Progenitor cell of endocrine pancreas (in vitro differentiated cells): ENCODE measurements at regions not wholly inside any gene's neighbourhood (a gene's known extent, or its start where the extent isn't known, plus 50 kb on each side); places are given as distances from the start of the nearest gene placed in this dataset.

Experiments
- DNase-seq: peaks from one replicate; pipeline ENCODE4 v3.0.0; 2021; ENCODE audit warnings: low spot score; ENCODE audit not compliant: unreplicated experiment
- H3K27ac Mint-ChIP-seq: 2 replicates; pipeline ENCODE4 v1.8.0; 2021; ENCODE audit warnings: mild to moderate bottlenecking, moderate library complexity, mixed read lengths
- H3K27me3 Mint-ChIP-seq: 2 replicates; pipeline ENCODE4 v1.8.0; 2021; ENCODE audit warnings: mixed read lengths
- H3K36me3 Mint-ChIP-seq: 2 replicates; pipeline ENCODE4 v1.8.0; 2022; ENCODE audit warnings: mixed read lengths; ENCODE audit not compliant: insufficient read depth
- H3K4me1 Mint-ChIP-seq: 2 replicates; pipeline ENCODE4 v1.8.0; 2021; ENCODE audit warnings: low read depth, mixed read lengths
- H3K4me3 Mint-ChIP-seq: 2 replicates; pipeline ENCODE4 v1.8.0; 2021; ENCODE audit warnings: low read depth, mild to moderate bottlenecking, moderate library complexity, mixed read lengths
- H3K9me3 Mint-ChIP-seq: 2 replicates; pipeline ENCODE4 v1.8.0; 2021; ENCODE audit warnings: low read depth, mixed read lengths
- TF ChIP-seq, protein P1 (sequence below): fragments of 200-600 bp; sonication (generic); IDR thresholded peaks from one replicate; pipeline ENCODE4 v1.5.0; 2021; ENCODE audit warnings: antibody characterized with exemption, mild to moderate bottlenecking; ENCODE audit not compliant: unreplicated experiment

DNA sequence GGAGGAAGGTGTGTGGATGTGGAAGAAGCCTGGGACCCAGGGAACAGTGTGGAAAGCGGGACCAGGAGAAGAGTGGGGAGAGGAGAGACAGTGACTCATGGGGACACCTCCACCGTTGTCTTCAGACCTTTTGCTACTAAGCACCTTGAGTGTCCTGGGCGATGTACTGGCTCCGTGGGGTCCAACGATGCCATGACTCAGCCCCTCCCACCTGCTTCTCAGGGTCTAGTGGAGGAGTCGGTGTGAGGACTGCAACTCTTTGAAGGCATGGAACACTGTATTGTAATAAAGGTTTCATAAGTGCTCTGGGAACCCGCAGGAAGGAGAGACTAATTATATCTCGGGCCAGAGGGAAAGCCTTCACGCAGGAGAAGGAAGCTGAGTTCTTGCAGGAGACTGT, 166.9 kb upstream of the KL start:
- H3K4me3 Mint-ChIP-seq = no peak overlapping the region
- TF ChIP-seq, protein P1, sequence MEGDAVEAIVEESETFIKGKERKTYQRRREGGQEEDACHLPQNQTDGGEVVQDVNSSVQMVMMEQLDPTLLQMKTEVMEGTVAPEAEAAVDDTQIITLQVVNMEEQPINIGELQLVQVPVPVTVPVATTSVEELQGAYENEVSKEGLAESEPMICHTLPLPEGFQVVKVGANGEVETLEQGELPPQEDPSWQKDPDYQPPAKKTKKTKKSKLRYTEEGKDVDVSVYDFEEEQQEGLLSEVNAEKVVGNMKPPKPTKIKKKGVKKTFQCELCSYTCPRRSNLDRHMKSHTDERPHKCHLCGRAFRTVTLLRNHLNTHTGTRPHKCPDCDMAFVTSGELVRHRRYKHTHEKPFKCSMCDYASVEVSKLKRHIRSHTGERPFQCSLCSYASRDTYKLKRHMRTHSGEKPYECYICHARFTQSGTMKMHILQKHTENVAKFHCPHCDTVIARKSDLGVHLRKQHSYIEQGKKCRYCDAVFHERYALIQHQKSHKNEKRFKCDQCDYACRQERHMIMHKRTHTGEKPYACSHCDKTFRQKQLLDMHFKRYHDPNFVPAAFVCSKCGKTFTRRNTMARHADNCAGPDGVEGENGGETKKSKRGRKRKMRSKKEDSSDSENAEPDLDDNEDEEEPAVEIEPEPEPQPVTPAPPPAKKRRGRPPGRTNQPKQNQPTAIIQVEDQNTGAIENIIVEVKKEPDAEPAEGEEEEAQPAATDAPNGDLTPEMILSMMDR = no peak
- no peaks in the 10 kb centered on the region for H3K36me3 Mint-ChIP-seq
- peaks cover 4% of the 10 kb centered on the region for H3K9me3 Mint-ChIP-seq
- no peak overlapping the region for H3K27ac Mint-ChIP-seq
- H3K4me1 Mint-ChIP-seq = peaks cover 3% of the 10 kb centered on the region
- peaks cover 3% of the 10 kb centered on the region for H3K27me3 Mint-ChIP-seq
- no peak for DNase-seq

DNA sequence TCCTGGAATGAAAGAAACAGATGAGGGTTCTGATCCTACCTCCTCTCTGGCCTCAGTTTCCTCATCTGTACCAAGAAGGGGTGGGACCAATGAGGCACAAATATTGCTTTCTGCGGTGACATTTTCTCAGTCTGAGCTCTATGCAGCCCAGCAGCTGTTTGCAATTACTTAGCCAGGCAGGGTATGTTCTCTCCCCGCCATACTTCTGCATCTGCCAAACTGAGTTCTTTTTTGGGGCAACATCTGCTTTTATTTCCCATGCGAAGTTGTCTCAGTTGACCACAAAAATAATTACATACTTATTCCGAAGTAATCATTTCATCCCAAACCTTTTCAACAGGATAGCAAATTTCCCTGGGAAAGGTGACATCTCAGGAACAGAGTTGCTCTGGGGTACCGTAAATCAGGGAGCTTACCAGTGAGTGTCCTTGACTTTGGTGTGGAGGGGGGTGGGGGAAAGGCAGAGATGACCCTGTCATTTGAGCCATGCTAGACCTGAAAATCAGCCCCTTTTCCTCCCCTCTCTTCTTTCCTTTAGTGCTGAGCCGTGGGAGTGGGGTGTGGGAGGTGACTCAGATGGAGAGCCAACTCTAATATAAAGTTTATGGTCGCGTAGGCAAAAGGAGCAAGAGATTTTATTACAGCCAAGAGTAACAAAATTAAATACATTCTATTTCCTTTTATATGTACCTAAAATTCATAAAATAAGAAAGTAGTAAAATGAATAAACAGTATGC, 165.7 kb upstream of the KL start:
- TF ChIP-seq, protein P1 = no peak
- Mint-ChIP-seq H3K4me1 (peaks cover 3% of the 10 kb centered on the region), H3K9me3 (peaks cover 4% of the 10 kb centered on the region), H3K4me3 (no peak overlapping the region), H3K27me3 (peaks cover 3% of the 10 kb centered on the region), H3K36me3 (no peaks in the 10 kb centered on the region), H3K27ac (no peak overlapping the region)
- no peak for DNase-seq

DNA sequence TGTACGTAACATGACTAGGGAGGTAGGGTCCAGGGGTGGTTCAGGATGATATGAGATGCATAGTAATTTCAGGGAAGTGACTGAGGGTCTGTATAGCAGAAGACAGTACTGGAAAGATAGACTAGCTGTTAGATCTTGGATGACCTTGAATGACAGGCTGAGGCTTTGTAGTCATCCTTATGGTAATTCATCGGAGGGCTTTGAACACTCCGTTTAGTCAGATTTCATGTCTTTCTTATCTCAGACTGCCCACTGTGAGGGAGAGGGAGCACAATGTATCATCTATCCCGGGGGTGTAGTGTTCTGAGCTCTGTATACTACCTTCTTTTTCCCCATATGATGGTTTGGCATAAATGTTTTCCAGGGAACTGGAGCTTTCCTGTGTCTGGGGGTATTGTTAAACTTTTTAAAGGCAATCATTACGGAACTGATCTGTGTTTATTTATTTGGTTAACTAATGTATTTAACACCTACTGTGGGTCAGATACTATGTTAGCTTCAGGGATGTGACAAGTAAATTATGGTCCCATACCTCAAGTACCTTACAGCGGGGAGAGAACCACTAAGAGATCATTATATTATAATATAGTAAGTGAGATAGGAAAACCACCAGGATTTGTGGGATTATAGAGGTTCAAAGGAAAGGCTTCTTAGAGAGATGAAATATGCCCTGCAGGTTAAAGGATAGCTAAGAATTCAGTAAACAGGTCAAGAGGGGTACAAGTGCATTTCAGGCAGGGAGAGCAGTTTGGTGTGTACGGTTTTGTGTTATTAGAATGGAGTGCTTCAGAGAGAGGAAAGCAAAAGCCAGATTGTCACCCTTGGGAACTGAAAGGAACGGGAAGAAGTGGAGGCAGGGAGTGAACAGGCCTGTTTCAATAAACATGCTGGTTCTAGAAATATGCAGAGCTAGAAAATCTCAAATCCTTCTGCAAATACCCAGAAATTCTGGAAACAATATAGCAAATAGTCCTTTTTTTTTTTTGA, 164.8 kb upstream of the KL start:
- Mint-ChIP-seq H3K36me3 (no peaks in the 10 kb centered on the region), H3K4me3 (no peak overlapping the region), H3K27ac (no peak overlapping the region), H3K9me3 (peaks cover 4% of the 10 kb centered on the region), H3K4me1 (peaks cover 3% of the 10 kb centered on the region), H3K27me3 (peaks cover 3% of the 10 kb centered on the region)
- TF ChIP-seq, protein P1 = no peak
- DNase-seq = no peak

DNA sequence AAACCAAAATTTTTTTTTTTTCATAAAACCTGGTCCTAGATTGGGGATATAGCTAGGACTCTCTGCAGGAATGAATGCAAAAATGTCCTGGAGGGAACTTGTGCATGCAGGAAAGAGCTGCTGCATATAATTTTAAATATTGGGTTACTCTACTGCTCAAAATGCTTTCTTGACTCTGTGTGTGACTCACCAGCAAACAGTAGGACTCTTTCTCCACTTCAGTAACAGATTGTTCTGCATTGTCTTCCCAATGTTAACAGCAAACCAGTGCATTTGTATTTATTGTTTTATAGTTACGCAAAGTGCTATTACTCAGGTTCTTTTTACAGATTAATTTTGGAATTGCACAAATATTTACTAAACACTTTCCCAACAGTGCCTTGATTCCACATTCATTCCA, 163.7 kb upstream of the KL start:
- no peaks in the 10 kb centered on the region for H3K4me1 Mint-ChIP-seq
- no peaks in the 10 kb centered on the region for H3K36me3 Mint-ChIP-seq
- H3K9me3 Mint-ChIP-seq = peaks cover 4% of the 10 kb centered on the region
- H3K4me3 Mint-ChIP-seq = no peak overlapping the region
- peaks cover 3% of the 10 kb centered on the region for H3K27me3 Mint-ChIP-seq
- no peak overlapping the region for H3K27ac Mint-ChIP-seq
- TF ChIP-seq, protein P1 = no peak
- no peak for DNase-seq

DNA sequence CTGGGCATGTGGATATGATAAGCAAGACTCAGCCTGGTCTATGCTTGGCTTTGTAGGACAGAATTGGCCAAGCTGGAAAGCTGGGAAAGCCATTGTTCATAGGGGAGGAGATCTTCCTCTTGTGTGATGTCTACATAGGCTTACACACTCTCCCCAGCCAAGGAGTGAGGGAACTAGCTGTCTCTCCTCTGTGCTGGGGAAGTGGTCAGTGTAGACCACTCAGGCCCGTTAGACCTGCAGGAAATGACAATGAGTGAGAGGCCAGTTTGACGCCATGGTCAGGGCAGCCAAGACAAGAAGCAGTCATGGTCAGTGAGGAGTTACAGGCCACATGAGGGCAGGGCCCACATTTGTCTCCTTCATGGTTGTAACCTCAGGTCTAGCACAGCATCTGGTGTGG, 159.1 kb upstream of the KL start:
- no peak overlapping the region for H3K27ac Mint-ChIP-seq
- DNase-seq = no peak
- H3K4me1 Mint-ChIP-seq = no peaks in the 10 kb centered on the region
- TF ChIP-seq, protein P1 = no peak
- no peaks in the 10 kb centered on the region for H3K36me3 Mint-ChIP-seq
- no peaks in the 10 kb centered on the region for H3K9me3 Mint-ChIP-seq
- H3K4me3 Mint-ChIP-seq = no peak overlapping the region
- H3K27me3 Mint-ChIP-seq = no peaks in the 10 kb centered on the region
